GM19438 (cell line): ENCODE measurements at regions not wholly inside any gene's neighbourhood (a gene's known extent, or its start where the extent isn't known, plus 50 kb on each side); places are given as distances from the start of the nearest gene placed in this dataset.

ENCODE experiments used
- ATAC-seq: cut with Tn5 transposase; IDR thresholded peaks from one replicate; pipeline ENCODE4 v1.9.1; 2021; ENCODE audit warnings: low read depth; ENCODE audit not compliant: unreplicated experiment

DNA sequence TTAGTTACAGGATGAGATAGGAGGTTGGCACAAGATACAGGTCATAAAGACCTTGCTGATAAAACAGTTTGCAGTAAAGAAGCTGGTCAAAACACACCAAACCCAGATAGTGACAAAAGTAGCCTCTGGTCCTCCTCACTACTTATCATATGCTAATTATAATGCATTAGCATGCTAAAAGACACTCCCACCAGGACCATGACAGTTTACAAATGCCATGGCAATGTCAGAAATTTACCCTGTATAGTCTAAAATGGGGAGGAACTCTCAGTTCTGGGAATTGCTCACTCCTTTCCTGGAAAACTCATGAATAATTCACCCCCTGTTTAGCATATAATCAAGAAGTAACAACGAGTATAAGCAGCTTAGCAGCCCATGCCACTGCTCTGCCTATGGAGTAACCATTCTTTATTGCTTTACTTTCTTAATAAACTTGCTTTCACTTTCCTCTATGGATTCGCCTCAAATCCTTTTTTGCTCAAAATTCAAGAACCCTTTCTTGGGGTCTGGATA, 1254.4 kb downstream of the PCDH7 start:
- no peak for ATAC-seq

DNA sequence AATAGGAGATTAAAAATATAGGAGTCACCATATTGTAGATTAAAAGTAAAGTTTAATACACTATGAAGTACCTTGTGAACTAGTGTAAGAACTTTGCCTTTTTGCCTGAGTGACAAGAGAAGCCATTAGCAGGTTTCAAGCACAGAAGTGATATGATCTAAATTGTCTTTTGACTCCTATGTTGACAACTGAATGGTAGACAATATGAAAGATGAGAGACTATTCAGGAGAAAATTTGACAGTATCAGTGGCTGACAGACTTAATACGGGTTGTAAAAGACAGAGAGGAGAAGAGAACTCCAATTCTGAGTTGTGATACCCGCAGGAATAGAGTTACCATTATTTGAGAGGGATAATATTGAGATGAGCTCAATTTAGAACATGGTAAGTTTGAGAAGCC, 1259.8 kb downstream of the PCDH7 start:
- ATAC-seq: no peak

DNA sequence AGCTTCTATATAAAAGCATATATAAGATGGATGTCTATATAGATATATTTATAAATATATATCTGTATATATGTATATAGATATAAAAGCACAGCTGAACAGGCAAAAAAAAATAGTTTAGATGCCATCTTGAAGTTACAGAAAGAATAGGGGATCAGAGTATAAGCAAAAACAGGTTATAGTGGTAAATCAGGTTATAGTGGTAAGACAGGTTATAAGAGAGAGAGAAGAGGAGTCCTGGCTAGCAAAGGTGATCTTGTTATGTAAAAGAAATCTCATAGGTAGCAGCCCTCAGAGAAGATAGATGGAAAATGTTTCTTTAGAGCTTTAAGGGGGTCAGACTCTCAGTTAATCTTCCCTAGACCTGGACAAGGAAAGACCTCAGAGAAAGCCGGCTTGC, 1263.1 kb downstream of the PCDH7 start:
- ATAC-seq: no peak

DNA sequence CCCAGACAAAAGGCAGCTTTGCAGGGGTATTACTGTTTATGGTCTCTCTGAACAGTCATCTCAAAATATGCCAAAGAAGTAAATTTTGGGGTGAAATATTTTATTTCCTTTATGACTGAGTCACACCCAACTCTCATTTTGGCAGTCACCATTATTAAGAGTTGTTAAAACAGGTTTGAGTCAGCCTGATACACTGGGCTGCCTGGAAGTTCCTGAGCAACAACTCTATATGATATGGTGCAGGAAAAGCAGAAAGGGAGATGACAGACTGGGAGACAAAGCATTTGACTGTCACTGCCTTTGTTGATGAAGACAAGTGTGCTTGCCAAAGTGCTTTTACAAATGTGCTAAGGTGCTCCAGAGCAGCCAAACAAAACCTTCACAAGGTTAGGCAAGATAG, 1263.5 kb downstream of the PCDH7 start:
- no peak for ATAC-seq

DNA sequence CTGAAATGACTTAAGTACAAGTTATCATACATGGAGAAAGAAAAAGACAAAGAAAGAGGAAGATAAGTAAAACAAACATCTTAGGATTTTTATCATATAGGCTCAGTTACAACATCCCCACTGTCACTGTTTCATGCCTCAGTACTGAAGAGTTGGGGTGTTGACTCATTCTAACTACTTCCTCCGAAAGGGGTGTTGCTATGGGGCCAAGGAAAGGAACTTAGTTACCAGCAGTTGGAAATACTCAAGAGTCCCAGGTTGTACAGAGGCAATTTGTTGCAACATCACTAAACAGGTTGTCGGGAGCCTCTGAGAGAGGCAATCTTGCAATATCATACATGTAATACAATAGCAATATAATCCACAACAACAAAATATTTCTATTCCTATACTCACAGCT, 1264.7 kb downstream of the PCDH7 start:
- no peak for ATAC-seq

DNA sequence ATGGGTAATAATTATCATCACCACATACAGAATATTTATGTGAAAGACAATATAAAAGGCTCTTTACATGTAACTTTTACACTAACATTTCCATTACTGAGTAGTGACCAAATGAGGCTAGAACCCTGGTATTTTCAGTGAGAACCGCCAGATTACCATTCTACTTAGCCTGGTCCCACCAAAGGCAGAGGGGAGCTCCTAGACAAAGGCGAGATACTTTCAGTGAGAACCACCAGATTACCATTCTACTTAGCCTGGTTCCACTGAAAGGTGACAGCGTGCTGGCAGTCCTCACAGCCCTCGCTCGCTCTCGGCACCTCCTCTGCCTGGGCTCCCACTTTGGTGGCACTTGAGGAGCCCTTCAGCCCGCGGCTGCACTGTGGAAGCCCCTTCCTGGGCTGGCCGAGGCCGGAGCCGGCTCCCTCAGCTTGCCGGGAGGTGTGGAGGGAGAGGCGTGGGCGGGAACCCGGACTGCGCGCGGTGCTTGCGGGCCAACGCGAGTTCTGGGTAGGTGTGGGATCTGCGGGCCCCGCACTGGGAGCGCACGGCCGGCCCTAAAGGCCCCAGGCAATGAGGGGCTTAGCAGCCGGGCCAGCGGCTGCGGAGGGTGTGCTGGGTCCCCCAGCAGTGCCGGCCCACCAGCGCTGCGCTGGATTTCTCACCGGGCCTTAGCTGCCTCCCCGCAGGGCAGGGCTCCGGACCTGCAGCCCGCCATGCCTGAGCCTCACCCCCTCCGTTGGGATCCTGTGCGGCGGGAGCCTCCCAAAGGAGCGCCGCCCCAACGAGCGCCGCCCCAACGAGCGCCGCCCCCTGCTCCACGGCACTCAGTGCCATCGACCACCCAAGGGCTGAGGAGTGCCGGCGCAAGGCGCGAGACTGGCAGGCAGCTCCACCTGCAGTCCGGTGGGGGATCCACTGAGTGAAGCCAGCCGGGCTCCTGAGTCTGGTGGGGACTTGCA, 1276.1 kb downstream of the PCDH7 start:
- no peak for ATAC-seq

DNA sequence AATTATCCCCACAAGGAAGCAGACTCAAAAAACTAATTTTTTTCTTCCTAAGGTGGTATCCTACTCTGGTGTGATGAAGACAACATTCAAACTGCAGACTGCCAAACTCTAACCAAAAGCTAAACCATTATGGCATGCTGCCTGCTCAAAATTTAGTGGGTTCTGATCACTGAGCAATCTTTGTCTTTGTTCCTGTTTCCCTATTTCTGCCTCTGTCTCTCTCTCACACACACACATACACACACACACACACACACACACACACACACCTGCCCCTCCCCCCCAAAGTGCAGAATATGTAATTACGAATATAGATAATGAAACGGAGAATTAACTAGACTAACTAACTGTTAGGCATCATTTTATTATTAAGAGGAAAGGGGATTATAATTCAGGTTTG, 1278.6 kb downstream of the PCDH7 start:
- ATAC-seq: no peak

DNA sequence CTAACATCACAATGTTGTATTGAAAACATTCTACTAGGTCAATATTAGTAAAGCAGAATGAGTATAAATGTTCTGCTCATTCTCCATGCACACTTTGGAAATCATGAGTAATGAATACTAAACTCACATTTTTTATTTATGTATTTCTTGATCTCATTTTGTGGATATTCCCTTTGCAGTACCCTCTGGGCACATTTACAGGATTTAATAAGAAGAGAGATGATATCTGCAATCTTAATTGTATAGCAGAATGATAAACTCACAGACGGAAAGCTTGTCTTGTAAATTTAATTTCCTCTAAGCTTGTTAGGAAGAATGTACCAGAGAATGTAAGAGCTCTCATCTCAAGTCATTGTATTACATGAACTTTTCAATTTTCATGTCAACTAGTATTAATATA, 1279.7 kb downstream of the PCDH7 start:
- ATAC-seq: no peak

DNA sequence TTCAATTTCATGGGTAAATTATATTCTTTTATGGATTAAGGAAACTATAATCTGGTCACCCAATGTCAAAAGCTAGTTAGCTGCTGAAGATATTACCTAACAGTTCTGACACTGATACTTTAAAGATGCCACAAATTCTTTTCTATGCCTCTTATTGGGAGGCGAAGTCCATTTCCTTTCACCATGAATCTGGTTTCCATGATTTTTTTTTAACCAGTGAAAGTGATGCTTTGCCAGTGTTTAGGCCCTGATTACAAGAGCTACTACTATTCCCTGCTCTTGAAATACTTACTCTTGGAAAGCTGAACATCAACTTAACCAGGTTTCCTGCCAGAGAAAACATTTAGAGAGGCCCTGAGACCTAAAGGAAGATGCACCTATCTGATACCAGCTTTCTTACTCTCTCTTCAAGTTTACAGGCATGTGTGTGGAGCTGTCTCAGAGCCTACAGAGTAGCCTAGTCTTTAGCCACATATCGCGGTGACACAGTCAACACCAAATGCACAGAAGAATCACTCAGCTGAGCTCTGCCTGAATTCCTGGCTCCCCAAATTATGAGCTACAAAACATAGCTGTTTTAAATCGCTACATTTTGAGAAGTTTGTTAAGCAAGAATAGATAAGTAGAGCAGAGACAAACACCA, 1280.8 kb downstream of the PCDH7 start:
- ATAC-seq: no peak

DNA sequence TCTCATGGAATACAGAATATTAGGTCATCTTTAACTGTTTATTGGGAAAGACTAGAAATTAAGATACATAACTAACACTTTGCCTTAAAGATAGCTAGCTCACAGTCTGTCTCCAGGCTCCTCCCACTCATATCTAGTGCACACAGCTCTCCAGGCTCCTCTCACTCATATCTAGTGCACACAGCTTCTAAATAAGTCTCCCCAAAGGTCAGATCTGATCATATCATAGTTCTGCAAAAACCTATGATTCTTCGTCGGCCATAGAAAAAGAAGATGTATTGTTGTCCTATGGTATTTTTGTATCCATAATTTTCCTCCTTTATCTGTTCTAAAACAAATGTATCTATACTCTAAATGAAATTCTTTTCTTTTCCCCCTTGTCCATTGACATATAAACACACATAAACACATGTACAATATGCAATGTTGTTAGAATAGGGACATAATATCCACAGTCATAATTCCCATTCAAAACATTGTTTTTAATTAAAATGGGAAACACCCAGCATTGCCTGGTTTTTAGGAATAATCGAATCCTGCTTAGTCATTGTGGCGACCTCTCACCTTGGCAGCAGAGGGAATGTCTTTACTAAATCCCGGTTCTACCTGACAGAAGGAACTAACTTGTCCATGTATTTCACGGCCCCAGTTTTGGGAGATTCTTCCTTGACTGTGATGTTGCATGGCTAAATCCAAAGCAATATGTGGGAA, 1282.0 kb downstream of the PCDH7 start:
- ATAC-seq: no peak

DNA sequence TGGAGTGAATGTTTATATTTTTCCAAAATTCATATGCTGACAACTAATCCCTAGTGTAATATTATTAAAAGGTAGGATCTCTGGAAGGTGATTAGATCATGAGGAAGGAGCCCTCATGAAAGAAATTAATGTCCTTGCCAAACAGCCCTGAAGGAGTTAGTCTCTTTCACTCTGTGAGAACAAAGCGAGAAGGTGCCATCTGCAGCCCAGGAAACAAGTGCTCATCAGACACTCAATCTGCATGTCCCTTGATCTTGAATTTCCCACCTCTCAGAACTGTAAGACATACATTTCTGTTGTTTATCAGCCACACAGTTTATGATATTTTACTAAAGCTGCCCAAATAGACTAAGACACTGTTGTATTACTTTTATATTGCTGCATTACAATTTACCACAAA, 1283.4 kb downstream of the PCDH7 start:
- ATAC-seq: no peak

DNA sequence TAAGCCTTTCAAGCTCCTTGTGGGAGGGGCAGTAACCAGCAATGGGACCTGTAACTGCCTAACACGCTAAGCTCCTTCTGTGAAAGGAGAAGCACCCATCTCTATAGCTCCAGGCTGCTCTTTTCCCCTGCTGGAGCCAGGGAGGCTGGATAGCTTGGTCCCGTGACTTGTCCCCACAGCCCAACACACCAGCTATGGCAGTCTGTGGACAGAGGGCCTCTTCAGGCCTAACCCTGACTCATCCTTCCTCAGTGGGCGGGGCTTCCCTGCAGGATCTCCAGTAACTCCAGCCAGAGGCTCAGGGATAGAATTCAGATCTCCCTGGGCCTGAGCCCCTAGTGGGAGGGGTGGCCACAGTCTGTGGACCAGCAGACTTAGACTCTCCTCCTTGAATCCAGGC, 1290.1 kb downstream of the PCDH7 start:
- no peak for ATAC-seq

DNA sequence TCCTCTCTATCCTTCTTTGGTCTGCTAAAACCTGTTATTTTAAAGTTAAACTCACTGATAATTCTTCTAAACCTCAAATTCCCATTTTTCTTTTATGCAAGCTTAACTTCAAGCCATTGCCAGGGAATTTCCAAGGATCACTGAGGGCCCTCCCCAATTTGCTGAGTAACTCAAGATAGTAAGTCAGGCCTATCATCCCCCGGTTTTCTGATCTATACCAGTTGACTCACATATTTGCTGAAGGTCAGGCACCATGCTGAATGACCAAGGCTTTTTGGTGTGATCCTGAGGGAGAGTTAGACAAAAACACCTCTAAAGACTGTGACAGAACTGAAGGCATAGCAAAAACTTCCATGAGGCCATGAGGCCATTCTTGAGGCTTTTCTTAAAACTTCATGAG, 1301.9 kb downstream of the PCDH7 start:
- ATAC-seq: no peak

DNA sequence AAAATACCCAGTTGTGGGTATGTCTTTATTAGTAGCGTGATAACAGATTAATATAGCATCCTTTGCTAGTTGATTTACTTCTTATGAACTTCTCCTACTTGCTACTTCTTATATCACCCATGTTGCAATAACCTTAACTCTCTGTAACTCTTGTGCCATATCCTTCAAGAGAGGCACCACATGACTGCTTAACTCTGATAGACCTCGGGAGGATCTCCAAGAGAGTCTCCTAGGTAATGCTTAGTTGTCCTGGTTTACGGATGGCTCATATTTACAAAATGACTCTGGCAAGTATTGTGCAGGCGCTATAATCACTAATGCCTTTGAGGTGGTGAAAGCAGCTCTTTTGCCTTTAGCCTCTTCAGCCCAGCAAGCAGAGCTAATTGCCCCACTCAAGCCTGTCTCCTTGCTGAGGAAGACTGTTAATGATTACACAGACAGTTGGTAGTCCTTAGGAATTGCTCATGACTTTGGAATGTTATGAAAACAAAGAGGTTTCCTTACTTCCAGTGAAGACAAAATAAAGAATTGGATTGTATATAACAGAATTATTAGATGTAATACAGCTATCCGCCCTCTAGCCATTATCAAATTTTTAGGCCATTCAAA, 1305.8 kb downstream of the PCDH7 start:
- no peak for ATAC-seq

DNA sequence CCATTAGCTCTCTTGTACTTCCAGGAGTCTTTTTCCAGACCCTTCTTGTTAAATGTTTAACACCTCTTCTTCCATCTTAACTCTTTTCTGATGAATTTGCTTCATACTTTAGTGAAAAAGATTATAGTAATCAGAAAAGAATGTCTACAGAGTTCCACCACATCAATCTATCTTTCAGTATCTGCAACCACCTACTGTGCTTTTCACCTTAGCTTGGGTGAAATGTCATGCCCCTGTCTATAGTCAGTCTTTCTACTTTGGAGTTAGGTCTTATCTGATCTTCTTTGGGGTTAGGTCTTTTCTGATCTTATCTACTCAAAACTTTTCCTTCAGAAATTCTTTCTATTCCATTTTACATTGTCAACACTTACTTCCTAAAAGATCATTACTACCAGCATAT, 1310.2 kb downstream of the PCDH7 start:
- no peak for ATAC-seq

DNA sequence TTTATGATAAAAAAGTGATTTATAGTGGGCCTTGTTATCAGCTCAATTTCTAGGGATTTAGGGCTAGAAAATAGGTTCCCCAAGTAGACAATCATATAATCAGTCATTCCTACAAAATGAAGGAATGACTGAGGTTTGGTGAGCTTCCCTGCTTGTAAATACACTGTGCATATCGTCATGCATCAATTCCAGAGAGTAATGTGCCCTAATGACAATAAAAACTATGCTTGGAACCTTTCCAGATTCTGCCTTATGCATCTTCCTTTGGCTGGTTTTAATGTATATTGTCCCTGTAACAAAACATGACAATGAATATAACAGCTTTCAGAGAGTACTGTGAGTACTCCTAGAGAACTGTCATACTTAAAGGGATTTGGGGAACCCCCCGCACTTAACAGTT, 1310.9 kb downstream of the PCDH7 start:
- no peak for ATAC-seq

DNA sequence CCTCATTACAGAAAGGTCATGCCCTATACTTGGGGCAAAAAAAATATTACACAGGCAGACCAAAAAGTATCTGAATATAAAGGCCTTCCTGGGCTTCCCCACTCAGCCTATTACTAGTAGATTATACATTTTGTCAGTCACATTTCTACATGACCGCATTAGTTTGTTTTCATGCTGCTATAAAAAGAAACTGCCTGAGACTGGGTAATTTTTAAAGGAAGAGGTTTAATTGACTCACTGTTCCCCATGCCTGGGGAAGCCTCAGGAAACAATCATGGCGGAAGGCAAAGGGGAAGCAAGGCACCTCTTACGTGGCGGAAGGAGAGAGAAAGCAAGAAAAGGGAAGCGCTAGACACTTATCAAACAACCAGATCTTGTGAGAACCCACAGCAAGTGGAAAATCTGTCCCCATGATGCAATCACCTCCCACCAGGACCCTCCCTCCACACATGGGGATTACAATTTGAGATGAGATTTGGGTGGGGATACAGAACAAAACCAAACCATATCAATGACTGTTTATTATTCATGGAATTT, 1312.0 kb downstream of the PCDH7 start:
- no peak for ATAC-seq

DNA sequence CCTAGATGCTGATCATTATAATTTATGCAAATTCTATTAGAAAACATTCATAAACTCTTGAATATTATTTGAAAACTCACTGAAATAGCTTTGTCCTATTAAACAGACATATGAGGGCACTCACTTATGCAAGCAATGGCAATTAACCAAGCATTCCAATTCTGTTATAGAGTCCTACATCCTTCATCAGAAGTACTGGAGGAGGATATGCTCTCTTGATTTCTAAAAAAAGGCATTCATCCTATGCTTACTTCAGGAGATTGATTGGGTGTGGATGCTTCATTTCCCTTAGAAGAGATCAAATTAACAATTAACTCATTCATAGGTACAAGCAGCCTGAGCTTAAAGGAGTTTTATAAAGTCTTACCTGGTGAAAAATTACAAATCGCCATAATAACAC, 1317.2 kb downstream of the PCDH7 start:
- no peak for ATAC-seq

DNA sequence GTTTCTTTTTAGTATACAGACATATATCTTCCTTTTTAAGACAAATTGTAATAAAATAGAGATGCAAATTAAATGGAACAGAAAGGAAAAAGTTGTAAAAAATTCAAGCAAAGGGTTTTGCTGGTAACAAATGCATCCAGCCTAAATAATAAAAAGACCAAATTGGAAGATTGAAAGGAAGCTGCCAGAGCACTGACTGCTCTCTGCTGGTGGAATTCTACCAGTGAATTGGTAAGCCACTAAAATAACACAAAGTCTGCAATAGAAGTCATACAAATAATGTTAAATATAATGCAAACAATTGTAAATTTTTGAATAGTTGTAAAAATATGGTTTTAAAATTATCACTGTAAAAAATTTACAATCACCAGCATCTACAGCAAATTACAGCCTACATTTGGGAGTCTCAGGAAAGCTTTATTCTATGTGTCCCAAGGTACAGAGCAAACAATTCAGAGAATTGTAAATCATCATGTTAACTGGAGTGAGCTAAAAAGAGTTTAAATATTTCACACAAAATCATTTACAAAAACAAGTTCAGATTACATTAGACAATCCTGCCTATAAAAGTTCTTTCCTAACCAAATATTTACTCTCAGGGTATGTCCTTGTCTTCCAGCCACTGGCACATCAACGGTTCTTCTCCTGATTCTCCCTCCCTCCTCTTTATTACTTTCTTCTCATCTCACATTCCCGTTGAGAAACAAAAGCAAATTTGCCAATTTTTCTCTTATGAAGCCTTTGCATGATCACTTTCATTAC, 1322.5 kb downstream of the PCDH7 start:
- no peak for ATAC-seq

DNA sequence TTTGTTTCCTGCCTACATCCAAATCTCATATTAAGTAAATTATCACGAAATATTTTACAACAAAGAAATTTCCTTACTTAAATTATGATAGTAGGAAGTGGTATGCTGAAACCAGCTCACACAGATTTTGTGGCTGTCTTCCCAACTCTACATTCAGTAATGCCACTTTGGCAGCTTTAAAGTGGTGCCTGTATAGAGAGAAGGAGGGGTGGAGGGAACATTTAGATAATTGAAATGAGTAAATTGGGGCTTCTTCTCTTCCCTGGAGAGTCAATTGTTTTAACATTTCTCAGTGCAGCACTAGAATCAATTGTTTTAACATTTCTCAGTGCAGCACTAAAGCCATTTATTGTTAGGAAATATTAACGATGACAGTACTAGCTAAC, 1323.1 kb downstream of the PCDH7 start:
- ATAC-seq: no peak
